ENCODE measurements at regions not wholly inside any gene's neighbourhood (a gene's known extent, or its start where the extent isn't known, plus 50 kb on each side); places are given as distances from the start of the nearest gene placed in this dataset.
A peak's percentile ranks its signal among the peaks of the same experiment; 100 is the strongest.
"Not testable (repeated sequence)": the region's sequence is repeated elsewhere in the genome, so short reads cannot be mapped to it uniquely, and the experiment has no call there.

- DNase-seq (ENCODE audit: extremely low spot score): peak; percentile 53
- Histone ChIP-seq H3K4me3 (no peak overlapping the region), H3K9me3 (no peaks in the 10 kb centered on the region), H3K4me1 (no peaks in the 10 kb centered on the region), H3K27ac (replicated peaks in 1 of 4) (no peak overlapping the region), H3K36me3 (no peaks in the 10 kb centered on the region), H3K27me3 (no peaks in the 10 kb centered on the region)
- no peak for TF ChIP-seq POLR2A (IDR thresholded peaks at IDR 0.05; ENCODE audit: low read depth)
- TF ChIP-seq EP300 (IDR thresholded peaks at IDR 0.05): no peak
- no peak for TF ChIP-seq POLR2AphosphoS5 (IDR thresholded peaks at IDR 0.05)
- TF ChIP-seq, protein P1, sequence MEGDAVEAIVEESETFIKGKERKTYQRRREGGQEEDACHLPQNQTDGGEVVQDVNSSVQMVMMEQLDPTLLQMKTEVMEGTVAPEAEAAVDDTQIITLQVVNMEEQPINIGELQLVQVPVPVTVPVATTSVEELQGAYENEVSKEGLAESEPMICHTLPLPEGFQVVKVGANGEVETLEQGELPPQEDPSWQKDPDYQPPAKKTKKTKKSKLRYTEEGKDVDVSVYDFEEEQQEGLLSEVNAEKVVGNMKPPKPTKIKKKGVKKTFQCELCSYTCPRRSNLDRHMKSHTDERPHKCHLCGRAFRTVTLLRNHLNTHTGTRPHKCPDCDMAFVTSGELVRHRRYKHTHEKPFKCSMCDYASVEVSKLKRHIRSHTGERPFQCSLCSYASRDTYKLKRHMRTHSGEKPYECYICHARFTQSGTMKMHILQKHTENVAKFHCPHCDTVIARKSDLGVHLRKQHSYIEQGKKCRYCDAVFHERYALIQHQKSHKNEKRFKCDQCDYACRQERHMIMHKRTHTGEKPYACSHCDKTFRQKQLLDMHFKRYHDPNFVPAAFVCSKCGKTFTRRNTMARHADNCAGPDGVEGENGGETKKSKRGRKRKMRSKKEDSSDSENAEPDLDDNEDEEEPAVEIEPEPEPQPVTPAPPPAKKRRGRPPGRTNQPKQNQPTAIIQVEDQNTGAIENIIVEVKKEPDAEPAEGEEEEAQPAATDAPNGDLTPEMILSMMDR (IDR thresholded peaks at IDR 0.05): no peak
- intact Hi-C loops (cut with DNase I): no loop called here
- 76% methylated on average over 16 of the region's 16 CpGs for WGBS
Observed at GRCh38 chr2:87401726-87402345, 346.1 kb upstream of the PLGLB2 start.

- Histone ChIP-seq H3K27me3 (no peaks in the 10 kb centered on the region), H3K9me3 (no peaks in the 10 kb centered on the region), H3K4me3 (no peak overlapping the region), H3K4me1 (no peaks in the 10 kb centered on the region), H3K27ac (replicated peaks in 1 of 4) (no peak overlapping the region), H3K36me3 (no peaks in the 10 kb centered on the region)
- WGBS: 92% methylated on average over 6 of the region's 6 CpGs
- peak; percentile 84 for DNase-seq (ENCODE audit: extremely low spot score)
- intact Hi-C loops (cut with DNase I): no loop called here
- TF ChIP-seq POLR2AphosphoS5 (IDR thresholded peaks at IDR 0.05) (no peak), POLR2A (IDR thresholded peaks at IDR 0.05; ENCODE audit: low read depth) (no peak), EP300 (IDR thresholded peaks at IDR 0.05) (no peak)
- TF ChIP-seq, protein P1 (IDR thresholded peaks at IDR 0.05): no peak
Observed at GRCh38 chr2:87403893-87404175, 344.1 kb upstream of the PLGLB2 start.

DNA sequence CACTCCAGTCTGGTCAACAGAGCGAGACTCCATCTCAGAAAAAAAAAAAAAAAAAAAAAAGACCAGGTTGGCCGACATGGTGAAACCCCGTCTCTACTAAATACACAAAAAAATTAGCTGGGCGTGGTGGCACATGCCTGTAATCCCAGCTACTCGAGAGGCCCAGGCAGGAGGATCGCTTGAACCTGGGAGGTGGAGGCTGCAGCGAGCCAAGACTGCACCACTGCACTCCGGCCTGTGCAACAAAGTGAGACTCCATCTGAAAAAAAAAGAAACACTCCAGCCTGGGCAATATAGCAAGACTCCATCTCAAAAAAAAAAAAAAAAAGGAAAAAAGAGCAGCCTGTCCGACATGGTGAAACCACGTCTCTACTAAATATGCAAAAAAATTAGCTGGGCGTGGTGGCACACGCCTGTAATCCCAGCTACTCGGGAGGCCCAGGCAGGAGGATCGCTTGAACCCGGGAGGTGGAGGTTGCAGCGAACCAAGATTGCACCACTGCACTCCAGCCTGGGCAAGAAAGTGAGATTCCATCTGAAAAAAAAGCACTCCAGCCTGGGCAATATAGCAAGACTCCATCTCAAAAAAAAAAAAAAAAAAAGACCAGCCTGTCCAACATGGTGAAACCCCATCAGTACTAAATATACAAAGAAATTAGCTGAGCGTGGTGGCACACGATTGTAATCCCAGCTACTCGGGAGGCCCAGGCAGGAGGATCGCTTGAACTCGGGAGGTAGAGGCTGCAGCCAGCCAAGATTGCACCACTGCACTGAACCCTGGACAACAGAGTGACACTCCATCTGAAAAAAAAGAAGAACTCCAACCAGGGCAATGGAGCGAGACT is 343.3 kb upstream of the PLGLB2 start:
- H3K4me1 ChIP-seq; intact Hi-C loops (cut with DNase I); H3K27me3 ChIP-seq; H3K9me3 ChIP-seq; H3K4me3 ChIP-seq; H3K36me3 ChIP-seq; H3K27ac ChIP-seq (replicated peaks in 1 of 4): not testable (repeated sequence)
- whole genome bisulfite sequencing: 85% methylated on average over 22 of the region's 22 CpGs
- DNase-seq (ENCODE audit: extremely low spot score): peak; percentile 57

GRCh38 chr2:87405531-87406216 is 342.2 kb upstream of the PLGLB2 start:
- H3K36me3 ChIP-seq; intact Hi-C loops (cut with DNase I); H3K4me3 ChIP-seq; H3K27me3 ChIP-seq; H3K27ac ChIP-seq (replicated peaks in 1 of 4); H3K4me1 ChIP-seq; H3K9me3 ChIP-seq: not testable (repeated sequence)
- 93% methylated on average over 2 of the region's 6 CpGs for WGBS
- peak; percentile 90 for DNase-seq (ENCODE audit: extremely low spot score)

GRCh38 chr2:87406406-87407175 is 341.3 kb upstream of the PLGLB2 start:
- no CpG with 5 or more reads among the region's 6 CpGs for WGBS
- H3K27ac ChIP-seq (replicated peaks in 1 of 4); H3K4me1 ChIP-seq; H3K9me3 ChIP-seq; H3K27me3 ChIP-seq; intact Hi-C loops (cut with DNase I); H3K36me3 ChIP-seq; H3K4me3 ChIP-seq: not testable (repeated sequence)
- peak; percentile 92 for DNase-seq (ENCODE audit: extremely low spot score)

DNA sequence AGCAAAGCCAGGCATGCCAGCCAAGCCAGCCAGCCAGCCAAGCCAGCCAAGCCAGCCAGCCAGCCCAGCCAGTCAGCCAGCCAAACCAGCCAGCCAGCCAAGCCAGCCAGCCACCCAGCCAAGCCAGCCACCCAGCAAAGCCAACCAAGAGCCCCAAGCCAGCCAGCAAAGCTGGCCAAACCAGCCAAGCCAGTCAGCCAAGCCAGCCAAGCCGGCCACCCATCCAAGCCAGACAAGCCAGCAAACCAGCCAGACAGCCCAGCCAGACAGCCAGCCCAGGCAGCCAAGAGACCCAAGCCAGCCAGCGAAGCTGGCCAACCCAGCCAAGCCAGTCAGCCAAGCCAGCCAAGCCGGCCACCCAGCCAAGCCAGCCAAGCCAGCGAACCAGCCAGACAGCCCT is 338.3 kb upstream of the PLGLB2 start:
- H3K27ac ChIP-seq (replicated peaks in 1 of 4); H3K4me3 ChIP-seq; H3K36me3 ChIP-seq; intact Hi-C loops (cut with DNase I); DNase-seq (ENCODE audit: extremely low spot score); H3K27me3 ChIP-seq; H3K4me1 ChIP-seq; H3K9me3 ChIP-seq: not testable (repeated sequence)
- no CpG with 5 or more reads among the region's 4 CpGs for WGBS

GRCh38 chr2:87410371-87410770 is 337.5 kb upstream of the PLGLB2 start:
- H3K27me3 ChIP-seq; H3K4me1 ChIP-seq; H3K27ac ChIP-seq (replicated peaks in 1 of 4); H3K9me3 ChIP-seq; intact Hi-C loops (cut with DNase I); H3K36me3 ChIP-seq; H3K4me3 ChIP-seq; DNase-seq (ENCODE audit: extremely low spot score): not testable (repeated sequence)
- WGBS: no CpG with 5 or more reads among the region's 3 CpGs

DNA sequence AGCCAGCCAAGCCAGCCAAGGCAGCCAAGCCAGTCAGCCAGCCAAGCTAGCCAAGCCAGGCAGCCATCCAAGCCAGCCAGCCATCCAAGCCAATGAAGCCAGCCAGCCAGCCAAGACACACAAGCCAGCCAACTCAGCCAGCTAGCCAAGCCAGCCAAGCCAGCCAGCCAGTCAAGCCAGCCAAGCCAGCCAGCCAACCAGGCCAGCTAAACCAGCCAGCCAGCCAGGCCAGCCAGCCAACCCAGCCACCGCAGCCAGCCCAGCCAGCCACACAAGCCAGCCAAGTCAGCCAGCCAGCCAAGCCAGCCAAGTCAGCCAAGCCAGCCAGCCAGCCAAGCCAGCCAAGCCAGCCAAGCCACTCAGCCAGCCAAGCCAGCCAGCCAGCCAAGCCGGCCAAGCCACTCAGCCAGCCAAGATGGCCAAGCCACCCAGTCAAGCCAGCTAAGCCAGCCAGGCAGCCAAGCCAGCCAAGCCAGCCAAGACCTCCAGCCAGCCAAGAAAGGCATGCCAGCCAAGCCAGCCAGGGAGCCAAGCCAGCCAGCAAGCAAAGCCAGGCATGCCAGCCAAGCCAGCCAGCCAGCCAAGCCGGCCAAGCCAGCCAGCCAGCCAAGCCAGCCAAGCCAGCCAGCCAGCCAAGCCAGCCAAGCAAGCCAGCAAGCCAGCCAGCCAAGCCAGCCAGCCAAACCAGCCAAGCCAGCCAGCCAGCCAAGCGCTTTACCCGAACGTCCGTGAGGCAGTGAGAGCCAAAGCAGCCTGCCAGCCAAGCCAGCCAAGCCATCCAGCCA is 335.7 kb upstream of the PLGLB2 start:
- intact Hi-C loops (cut with DNase I); H3K27me3 ChIP-seq; H3K36me3 ChIP-seq; H3K4me1 ChIP-seq; DNase-seq (ENCODE audit: extremely low spot score); H3K9me3 ChIP-seq; H3K4me3 ChIP-seq; H3K27ac ChIP-seq (replicated peaks in 1 of 4): not testable (repeated sequence)
- WGBS: no CpG with 5 or more reads among the region's 7 CpGs

GRCh38 chr2:87414331-87414730 is 333.6 kb upstream of the PLGLB2 start:
- peak; percentile 68 for DNase-seq (ENCODE audit: extremely low spot score)
- intact Hi-C loops (cut with DNase I); H3K4me3 ChIP-seq; H3K27ac ChIP-seq (replicated peaks in 1 of 4); H3K36me3 ChIP-seq; H3K4me1 ChIP-seq; H3K27me3 ChIP-seq; H3K9me3 ChIP-seq: not testable (repeated sequence)
- no CpG with 5 or more reads among the region's 1 CpG for WGBS

All from esophagus muscularis mucosa (tissue), 4 donors.